HG03103 (cell line): ENCODE measurements at regions not wholly inside any gene's neighbourhood (a gene's known extent, or its start where the extent isn't known, plus 50 kb on each side); places are given as distances from the start of the nearest gene placed in this dataset.
"Not testable (repeated sequence)": the region's sequence is repeated elsewhere in the genome, so short reads cannot be mapped to it uniquely, and the experiment has no call there.

ENCODE experiments used
- ATAC-seq: cut with Tn5 transposase; IDR thresholded peaks from one replicate; pipeline ENCODE4 v1.9.1; 2021; ENCODE audit warnings: low read depth; ENCODE audit not compliant: unreplicated experiment

- no peak for ATAC-seq
Measured at GRCh38 chr4:67333664-67334063, 211.6 kb downstream of the CENPC start.

DNA sequence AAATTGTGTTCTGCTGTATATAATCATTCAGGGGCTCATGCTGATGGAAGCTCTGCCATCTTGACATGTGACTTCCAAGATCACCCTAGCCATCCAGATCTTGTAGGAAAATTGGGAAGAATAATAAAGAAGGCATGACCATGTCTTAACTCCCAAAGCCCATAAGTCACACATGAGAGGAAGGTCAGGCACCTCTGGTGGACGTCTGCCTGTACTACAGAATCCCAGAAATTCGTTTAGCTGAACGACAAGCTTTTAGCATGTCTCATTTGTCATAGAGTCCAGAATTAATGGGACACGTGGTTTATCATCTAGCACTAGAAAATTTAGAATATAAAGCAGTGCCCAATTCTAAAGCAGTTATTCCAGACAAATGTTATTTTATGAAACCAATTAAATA, 212.7 kb downstream of the CENPC start:
- peak; percentile 84 for ATAC-seq

DNA sequence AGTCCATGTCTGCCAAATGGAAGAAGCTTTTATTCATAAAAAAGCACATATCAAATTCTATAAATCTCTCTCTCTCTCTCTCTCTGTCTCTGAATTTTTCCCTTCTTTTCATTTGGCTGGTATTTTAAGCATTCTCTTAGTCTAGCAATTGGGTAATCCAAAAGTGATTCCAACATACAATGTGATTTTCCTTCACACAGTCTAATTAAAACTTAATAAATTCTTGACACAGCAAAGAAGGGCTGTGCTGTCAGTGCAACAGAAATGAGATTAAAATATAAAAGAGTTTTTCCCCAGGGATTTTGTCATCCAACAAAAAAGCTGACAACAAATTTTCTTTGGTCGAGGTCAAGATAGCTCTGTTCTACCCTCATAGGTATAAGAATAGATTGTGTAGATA, 216.9 kb downstream of the CENPC start:
- no peak for ATAC-seq

DNA sequence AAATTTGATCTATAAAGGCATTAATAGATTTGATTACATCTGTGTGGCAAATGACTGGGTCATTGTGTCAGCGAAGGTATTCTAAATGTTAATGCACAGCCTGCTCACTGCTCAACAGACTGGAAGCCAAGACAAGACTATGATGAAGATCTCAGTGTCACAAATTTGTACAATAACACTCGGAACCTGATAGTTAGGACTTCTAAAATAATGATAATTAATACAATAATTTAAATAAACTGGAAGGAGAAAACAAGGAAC, 217.4 kb downstream of the CENPC start:
- no peak for ATAC-seq

GRCh38 chr4:67327245-67328017, 217.9 kb downstream of the CENPC start:
- peak; percentile 97 for ATAC-seq

DNA sequence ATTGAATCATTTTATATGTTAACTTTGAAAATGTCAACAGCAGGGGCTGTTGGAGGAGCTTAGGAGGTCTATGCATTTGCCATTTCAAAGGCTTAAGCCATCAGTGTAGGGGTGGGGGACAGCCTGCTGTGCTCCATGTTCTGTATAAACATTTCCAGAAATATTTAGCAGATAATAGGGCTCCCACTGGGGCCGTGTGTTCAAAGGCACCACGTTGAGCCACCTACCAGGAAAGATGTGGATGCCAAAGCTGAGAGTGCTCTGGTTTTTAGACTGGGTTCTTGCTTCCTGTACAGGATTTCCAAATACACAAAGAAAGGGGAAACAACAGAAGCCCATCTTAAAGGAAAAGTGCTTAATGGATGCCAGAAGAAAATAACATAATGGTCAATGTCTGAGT, 219.5 kb downstream of the CENPC start:
- no peak for ATAC-seq

DNA sequence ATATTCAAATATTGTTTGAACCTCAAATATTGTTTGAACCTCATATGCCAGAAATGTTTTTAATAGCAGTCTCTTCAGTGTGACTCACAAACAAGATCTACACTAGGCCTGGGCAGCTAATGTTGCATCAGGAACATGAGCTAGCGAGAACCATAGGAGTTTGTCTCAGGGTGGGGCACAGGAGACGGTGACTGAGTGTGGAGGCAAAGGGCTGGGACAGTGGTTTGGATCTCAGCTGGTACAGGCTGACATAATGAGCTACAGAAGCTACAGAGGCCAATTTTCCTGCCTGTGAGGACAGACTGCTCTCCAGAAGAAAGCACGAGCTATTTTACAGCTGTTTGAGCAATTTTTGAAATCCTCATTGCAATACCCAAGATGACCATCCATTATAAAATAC, 224.7 kb downstream of the CENPC start:
- no peak for ATAC-seq

DNA sequence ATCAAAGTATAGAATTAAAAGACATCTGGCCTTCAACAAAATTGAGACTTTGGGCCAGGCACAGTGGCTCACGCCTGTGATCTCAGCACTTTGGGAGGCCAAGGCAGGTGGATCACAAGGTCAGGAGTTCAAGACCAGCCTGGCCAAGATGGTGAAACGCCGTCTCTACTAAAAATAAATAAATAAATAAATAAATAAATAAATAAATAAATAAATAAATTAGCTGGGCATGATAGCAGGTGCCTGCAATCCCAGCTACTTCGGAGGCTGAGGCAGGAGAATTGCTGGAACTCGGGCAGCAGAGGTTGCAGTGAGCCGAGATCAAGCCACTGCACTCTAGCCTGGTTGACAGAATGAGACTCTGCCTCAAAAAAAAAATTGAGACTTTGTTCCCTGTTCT, 225.7 kb downstream of the CENPC start:
- ATAC-seq, result not testable (repeated sequence)

- not testable (repeated sequence) for ATAC-seq
Measured at GRCh38 chr4:67300497-67301185, 244.7 kb downstream of the CENPC start.

DNA sequence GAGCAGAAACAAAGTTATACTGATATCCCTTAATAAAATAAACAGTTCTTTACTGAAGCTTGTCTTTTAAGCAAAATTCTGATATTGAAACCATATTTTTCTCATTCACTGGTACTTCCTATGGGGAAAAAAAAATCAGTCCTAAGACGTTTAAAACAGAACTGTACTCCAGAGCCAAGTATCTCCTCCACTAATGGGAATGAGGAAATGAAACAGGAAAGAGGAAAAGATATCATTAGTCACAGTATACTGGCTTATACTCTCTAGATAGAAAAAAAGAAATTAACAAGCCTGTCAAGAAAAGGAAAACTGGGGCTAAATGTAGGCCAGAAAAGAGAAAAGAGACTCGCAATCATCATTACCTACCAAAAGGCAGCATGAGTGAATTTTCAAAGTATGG, 252.7 kb downstream of the CENPC start:
- ATAC-seq, result no peak

GRCh38 chr4:67292045-67292444, 253.3 kb downstream of the CENPC start:
- ATAC-seq, result no peak

- ATAC-seq, result no peak
Measured at GRCh38 chr4:67291644-67292043, 253.7 kb downstream of the CENPC start.

- no peak for ATAC-seq
Measured at GRCh38 chr4:67288964-67289363, 256.3 kb downstream of the CENPC start.

DNA sequence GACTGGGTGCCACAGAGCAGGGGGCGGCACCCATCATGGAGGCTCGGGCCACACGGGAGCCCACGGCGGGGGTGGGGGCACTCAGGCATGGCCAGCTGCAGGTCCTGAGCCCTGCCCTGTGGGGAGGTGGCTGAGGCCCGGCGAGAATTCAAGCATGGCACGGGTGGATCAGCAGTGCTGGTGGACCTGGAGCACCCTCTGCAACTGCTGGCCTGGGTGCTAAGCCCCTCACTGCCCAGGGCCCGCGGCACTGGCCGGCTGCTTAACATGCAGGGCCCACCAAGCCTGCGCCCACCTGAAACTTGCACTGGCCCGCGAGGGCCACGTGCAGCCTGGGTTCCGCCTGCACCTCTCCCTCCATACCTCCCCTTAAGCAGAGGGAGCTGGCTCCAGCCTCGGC, 258.6 kb downstream of the CENPC start:
- ATAC-seq, result no peak

GRCh38 chr4:67282749-67283148, 262.6 kb downstream of the CENPC start:
- no peak for ATAC-seq

- ATAC-seq, result no peak
Measured at GRCh38 chr4:67275179-67275750, 270.0 kb downstream of the CENPC start.

DNA sequence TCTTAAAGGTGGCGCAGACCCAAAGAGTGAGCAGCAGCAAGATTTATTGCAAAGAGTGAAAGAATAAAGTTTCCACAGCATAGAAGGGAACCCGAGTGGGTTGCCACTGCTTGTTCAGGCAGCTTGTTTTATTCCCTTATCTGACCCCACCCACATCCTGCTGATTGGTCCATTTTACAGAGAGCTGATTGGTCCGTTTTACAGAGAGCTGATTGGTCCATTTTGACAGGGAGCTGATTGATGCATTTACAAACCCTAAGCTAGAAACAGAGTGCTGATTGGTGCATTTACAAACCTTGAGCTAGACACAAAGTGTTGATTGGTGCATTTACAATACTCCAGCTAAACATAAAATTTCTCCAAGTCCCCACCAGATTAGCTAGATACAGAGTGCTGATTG, 270.6 kb downstream of the CENPC start:
- not testable (repeated sequence) for ATAC-seq

DNA sequence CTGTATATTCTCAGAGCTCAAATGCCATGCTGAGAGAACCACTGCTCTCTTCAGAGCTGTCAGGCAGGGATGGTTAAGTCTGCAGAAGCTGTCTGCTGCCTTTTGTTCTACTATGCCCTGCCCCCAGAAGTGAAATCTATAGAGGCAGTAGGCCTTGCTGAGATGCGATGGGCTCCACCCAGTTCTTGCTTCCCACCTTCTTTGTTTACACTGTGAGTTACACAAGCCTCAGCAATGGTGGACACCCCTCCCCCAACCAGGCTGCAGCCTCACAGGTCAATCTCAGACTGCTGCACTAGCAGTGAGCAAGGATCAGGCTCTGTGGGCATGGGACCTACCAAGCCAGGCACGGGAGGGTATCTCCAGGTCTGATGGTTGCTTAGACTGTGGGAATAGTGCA, 271.6 kb downstream of the CENPC start:
- ATAC-seq, result no peak

GRCh38 chr4:67261971-67262370, 283.3 kb downstream of the CENPC start:
- ATAC-seq, result no peak

DNA sequence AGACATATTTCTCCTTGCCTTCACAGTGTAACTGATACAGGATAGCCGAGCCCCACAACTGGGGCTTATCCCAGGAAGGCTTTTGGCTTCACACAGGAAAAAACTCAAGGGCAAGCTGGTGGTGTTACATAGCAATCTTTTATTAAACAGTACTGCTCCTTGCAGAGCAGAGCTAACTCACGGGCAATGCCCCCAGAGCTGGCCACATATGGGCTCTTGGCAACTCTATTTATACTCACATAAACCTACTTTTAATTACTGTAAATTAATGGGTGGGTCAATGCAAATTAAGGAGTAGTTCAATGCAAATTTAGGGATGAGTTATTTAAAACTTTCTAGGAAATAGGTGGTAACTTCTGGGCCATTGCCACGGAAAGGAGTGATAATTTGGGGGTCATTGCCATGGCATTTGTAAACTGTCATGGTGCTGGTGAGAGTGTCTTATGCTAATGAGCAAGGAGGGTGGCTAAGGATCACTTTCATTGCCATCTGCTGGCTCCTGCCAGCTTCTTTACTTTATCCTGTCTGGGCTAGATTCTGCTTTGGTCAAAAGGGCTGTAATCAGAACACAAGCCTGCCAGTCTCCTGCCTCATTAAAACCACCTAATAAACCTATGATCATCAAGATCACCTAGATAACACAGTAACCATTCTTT, 288.8 kb downstream of the CENPC start:
- no peak for ATAC-seq

DNA sequence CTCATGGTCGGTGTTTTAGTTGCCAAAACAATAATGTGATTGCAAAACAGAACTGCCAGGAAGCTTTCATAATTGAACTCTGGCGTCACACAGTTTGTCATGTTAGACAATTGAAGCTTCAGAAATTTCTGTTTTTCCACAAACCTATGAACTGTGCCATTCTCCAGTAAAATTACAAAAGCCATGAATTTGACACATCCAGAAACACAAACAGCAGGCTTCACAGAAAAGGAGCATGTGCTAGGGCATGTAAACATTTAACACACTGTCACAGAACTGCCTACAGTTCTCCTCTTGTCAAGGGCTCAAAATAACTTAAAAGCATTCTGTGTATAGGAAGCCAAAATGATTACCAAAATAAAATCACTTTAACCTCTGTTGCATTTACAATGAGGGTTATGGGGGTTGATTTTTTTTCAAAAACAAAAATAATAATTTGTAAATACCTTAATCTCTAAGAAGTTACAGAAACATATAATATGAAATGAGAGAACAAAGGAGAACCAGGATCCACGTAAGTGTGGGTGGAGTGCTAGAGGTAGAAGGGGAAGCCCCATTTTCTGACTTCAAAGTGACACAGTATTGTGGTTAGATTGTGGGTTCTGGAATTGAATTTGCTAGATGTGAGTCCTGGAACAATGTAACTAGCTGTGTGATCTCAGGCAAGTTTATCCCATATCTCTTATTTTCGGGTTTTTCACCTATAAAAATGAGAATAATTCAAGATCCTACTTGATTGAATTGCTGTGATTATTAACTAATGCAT, 295.0 kb downstream of the CENPC start:
- ATAC-seq, result no peak
